Activated T-cell treated with anti-CD3 and anti-CD28 coated beads, Interleukin-2, amount 50 U/mL, for 48 hours (primary cell): ENCODE measurements at regions not wholly inside any gene's neighbourhood (a gene's known extent, or its start where the extent isn't known, plus 50 kb on each side); places are given as distances from the start of the nearest gene placed in this dataset.
"Not testable (repeated sequence)": the region's sequence is repeated elsewhere in the genome, so short reads cannot be mapped to it uniquely, and the experiment has no call there.

Experiments used
- DNase-seq, 2 experiments: peaks; one replicate each; pipeline ENCODE4 v3.0.0-alpha.2; 2020

GRCh38 chr10:78327778-78328591, 294.3 kb downstream of the RPS24 start:
- DNase-seq, result no peak

GRCh38 chr10:78328592-78329404, 295.1 kb downstream of the RPS24 start:
- DNase-seq, result no peak

GRCh38 chr10:78330884-78331283, 297.2 kb downstream of the RPS24 start:
- DNase-seq, result no peak

- DNase-seq, result no peak
Observed at GRCh38 chr10:78331391-78331922, 297.8 kb downstream of the RPS24 start.

GRCh38 chr10:78332012-78332411, 298.3 kb downstream of the RPS24 start:
- no peak for DNase-seq

- no peak for DNase-seq
Observed at GRCh38 chr10:78332657-78333056, 299.0 kb downstream of the RPS24 start.

GRCh38 chr10:78333362-78334143, 299.9 kb downstream of the RPS24 start:
- DNase-seq, result no peak

- no peak for DNase-seq
Observed at GRCh38 chr10:78335371-78335690, 301.7 kb downstream of the RPS24 start.

- DNase-seq, result no peak
Observed at GRCh38 chr10:78335691-78336401, 302.2 kb downstream of the RPS24 start.

- DNase-seq, result no peak
Observed at GRCh38 chr10:78336402-78336791, 302.7 kb downstream of the RPS24 start.

GRCh38 chr10:78337016-78337415, 303.4 kb downstream of the RPS24 start:
- peak in 1 of 2 experiments; percentile 2 for DNase-seq

- DNase-seq, result peak in 1 of 2 experiments; percentile 5
Observed at GRCh38 chr10:78337646-78338391, 304.2 kb downstream of the RPS24 start.

- peak in 1 of 2 experiments; percentile 2 for DNase-seq
Observed at GRCh38 chr10:78338717-78339116, 305.1 kb downstream of the RPS24 start.

- peak in 1 of 2 experiments; percentile 12 for DNase-seq
Observed at GRCh38 chr10:78339251-78339650, 305.6 kb downstream of the RPS24 start.

- DNase-seq, result no peak
Observed at GRCh38 chr10:78341953-78342614, 308.4 kb downstream of the RPS24 start.

GRCh38 chr10:78342827-78343653, 309.4 kb downstream of the RPS24 start:
- peak in 1 of 2 experiments; percentile 5 for DNase-seq

- DNase-seq, result not testable (repeated sequence)
Observed at GRCh38 chr10:78344257-78344656, 310.6 kb downstream of the RPS24 start.

- DNase-seq, result not testable (repeated sequence)
Observed at GRCh38 chr10:78345515-78345914, 311.9 kb downstream of the RPS24 start.

GRCh38 chr10:78346721-78347120, 313.1 kb downstream of the RPS24 start:
- no peak for DNase-seq
